A549 (cell line): ENCODE measurements at regions not wholly inside any gene's neighbourhood (a gene's known extent, or its start where the extent isn't known, plus 50 kb on each side); places are given as distances from the start of the nearest gene placed in this dataset.

Source experiments
- POLR2A ChIP-seq: IDR thresholded peaks from 2 replicates; pipeline ENCODE4 v1.6.1; 2012; ENCODE audit warnings: mild to moderate bottlenecking, low read length
- TF ChIP-seq, protein P1 (sequence below): fragments of >200 bp; sonication (Bioruptor Twin); formaldehyde crosslinking; IDR thresholded peaks from 3 replicates; pipeline ENCODE4 v1.5.1; 2016
- TF ChIP-seq, protein P2 (sequence below): fragments of 150-350 bp; IDR thresholded peaks from 2 replicates; pipeline ENCODE4 v1.6.1; 2014; ENCODE audit warnings: low read depth, mild to moderate bottlenecking, low read length

DNA sequence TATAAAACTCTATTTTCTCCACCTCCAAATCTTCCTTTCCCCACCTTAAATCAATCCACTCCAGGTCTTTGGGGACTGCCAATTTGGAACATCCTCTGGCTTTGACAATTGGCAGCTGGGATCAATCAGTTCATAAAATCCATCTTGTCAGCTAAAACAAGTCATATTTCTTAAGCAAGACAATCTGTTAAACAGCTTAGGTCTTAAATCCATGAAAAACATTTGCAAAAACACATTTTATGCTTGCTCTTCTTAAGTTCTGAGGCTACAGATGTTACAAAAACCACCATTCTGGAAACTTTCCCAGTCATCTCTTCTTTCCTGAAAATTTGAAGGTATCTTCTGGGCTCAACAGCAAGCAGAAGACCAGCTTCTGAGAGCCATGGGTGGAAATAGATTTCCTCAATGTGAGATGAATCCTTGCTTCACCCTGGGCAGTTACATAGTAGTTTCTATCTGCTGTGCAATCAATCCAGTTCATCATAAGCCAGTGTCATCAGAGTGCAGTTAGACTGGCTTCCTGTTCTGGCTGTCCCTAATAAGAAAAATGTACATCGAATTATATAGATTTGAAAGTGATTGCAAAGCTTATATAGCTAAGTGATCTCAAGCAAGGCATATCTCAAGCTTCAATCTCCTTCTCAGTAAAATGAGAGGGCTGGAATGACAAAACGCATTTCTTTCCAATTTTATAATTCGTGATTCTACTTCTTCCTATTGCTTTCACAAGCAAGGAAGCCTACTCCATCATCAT is 402.7 kb upstream of the INTU start:
- no peak for TF ChIP-seq POLR2A
- TF ChIP-seq, protein P1, sequence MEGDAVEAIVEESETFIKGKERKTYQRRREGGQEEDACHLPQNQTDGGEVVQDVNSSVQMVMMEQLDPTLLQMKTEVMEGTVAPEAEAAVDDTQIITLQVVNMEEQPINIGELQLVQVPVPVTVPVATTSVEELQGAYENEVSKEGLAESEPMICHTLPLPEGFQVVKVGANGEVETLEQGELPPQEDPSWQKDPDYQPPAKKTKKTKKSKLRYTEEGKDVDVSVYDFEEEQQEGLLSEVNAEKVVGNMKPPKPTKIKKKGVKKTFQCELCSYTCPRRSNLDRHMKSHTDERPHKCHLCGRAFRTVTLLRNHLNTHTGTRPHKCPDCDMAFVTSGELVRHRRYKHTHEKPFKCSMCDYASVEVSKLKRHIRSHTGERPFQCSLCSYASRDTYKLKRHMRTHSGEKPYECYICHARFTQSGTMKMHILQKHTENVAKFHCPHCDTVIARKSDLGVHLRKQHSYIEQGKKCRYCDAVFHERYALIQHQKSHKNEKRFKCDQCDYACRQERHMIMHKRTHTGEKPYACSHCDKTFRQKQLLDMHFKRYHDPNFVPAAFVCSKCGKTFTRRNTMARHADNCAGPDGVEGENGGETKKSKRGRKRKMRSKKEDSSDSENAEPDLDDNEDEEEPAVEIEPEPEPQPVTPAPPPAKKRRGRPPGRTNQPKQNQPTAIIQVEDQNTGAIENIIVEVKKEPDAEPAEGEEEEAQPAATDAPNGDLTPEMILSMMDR, result no peak
- TF ChIP-seq, protein P2, sequence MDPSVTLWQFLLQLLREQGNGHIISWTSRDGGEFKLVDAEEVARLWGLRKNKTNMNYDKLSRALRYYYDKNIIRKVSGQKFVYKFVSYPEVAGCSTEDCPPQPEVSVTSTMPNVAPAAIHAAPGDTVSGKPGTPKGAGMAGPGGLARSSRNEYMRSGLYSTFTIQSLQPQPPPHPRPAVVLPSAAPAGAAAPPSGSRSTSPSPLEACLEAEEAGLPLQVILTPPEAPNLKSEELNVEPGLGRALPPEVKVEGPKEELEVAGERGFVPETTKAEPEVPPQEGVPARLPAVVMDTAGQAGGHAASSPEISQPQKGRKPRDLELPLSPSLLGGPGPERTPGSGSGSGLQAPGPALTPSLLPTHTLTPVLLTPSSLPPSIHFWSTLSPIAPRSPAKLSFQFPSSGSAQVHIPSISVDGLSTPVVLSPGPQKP, result no peak
